SU-DHL-6 (cell line): ENCODE measurements at regions not wholly inside any gene's neighbourhood (a gene's known extent, or its start where the extent isn't known, plus 50 kb on each side); places are given as distances from the start of the nearest gene placed in this dataset.

ENCODE experiments used
- CTCF ChIP-seq: fragments of 200-600 bp; sonication (generic); IDR thresholded peaks from one replicate; pipeline ENCODE4 v1.5.1; 2017; ENCODE audit warnings: antibody characterized with exemption, mild to moderate bottlenecking, low read length, moderate library complexity; ENCODE audit not compliant: insufficient read depth, poor library complexity, severe bottlenecking
- EZH2phosphoT487 ChIP-seq: fragments of 200-600 bp; sonication (generic), shearing (Covaris generic); conservative IDR thresholded peaks from 2 replicates; pipeline ENCODE4 v1.6.1; 2018; ENCODE audit warnings: mild to moderate bottlenecking, antibody characterized with exemption, low read length, moderate library complexity, mixed read lengths

DNA sequence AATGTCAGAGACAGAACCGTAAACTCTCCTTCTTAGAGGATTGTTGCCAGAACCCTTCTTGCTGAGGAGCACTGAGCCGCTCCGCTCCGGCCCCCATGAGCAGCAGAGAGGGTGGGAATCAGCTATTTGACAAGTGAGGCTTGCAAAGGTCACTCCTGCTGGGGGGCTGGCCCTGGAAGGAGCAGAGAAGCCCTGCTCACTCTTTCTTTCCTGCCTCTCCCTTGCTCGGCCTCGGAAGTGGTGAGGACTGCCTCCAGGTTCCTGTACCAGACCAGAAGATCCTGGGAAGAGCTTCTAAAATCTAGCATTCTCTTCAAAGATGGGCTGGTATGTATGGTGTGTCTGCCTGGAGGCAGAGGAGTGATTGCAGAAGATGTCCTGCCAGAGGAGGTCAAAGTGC is 168.6 kb upstream of the NECTIN1 start:
- TF ChIP-seq CTCF: no peak
- TF ChIP-seq EZH2phosphoT487: no peak
